HuH-7.5 (cell line): ENCODE measurements at regions not wholly inside any gene's neighbourhood (a gene's known extent, or its start where the extent isn't known, plus 50 kb on each side); places are given as distances from the start of the nearest gene placed in this dataset.
"Not testable (repeated sequence)": the region's sequence is repeated elsewhere in the genome, so short reads cannot be mapped to it uniquely, and the experiment has no call there.

Experiments
- DNase-seq: peaks from one replicate; pipeline ENCODE4 v3.0.0; 2011; ENCODE audit warnings: low spot score

DNA sequence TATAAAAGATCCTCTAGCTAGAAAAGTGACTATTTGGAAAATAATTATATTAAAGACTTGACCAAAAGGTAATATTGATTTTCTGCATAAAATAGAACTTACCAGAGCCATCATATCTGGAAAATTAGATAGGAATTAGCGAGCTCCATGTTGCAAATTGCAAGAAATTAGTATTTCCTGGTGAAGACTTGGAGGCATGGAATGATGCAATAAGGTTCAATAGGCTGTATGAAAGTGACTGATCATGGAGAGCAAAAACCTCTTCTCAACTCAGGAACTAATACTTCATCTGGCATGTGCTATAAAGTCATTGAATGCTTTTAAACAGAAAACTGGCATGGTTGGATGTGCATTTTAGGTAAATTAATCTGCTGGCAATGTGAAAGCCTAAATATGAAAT lies 66.3 kb upstream of the UFM1 start:
- DNase-seq, result no peak

DNA sequence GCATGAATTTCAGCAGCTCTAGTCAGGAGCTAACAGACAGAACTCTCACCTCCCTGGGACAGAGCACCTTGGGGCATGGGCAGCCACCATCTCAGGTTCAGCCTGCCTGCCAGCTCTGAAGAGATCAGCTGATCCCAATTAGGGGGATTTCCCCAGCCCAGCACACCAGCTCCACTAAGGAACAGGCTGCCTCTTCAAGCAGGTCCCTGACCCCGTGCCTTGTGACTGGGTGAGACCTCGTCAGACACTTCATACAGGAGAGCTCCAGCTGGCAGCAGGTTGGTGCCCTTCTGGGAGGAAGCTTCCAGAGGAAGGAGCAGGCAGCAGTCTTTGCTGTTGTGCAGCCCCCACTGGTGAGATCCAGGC lies 84.5 kb upstream of the UFM1 start:
- no peak for DNase-seq

DNA sequence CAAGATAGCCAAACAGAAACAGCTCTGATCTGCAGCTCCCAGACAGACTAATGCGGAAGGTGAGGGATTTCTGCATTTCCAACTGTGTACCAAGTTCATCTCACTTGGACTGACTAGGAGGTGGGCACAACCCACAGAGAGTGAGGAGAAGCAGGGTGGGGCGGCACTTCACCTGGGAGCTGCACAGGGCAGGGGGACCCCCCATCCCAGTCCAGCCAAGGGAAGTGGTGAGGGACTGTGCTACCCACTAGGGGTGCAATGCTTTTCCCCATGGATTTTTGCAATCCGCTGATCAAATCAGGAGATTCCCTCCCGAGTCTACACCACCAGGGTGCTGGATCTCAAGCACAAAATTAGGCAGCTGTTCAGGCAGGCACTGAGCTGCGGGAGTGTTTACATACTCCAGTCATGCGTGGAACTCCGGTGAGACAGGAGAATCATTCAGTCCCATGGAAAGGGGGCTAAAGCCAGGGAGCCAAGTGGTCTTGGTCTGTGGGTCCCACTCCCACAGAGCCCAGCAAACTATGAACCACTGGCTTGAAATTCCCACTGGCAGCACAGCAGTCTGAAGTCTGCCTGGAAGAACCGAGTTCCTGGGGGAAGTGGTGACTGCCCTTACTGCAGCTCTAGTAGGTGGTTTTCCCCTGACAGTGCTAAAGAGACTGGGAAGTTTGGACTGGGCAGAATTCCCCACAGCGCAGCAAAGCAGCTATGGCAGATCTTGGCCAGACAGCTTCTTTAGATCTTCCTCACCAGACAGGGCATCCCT lies 85.1 kb upstream of the UFM1 start:
- no peak for DNase-seq

DNA sequence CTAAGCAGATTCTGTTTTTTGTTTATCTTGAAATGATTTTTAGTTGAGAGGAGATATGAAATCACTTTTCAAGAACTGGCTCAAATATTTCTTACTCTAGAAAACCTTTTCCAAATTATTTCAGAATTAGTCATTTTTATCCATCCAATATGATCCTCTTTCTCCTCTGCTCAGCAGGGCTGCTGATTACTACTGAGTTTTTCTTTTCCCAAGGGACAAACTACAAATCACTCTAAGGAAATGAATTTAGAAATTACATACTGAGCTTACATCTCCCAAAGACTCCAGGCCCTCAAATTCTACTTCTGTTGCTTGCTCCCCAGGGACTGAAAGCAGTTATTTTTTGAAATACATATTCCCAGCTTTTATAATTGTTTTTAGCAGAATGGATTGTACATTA lies 87.4 kb upstream of the UFM1 start:
- DNase-seq, result no peak

DNA sequence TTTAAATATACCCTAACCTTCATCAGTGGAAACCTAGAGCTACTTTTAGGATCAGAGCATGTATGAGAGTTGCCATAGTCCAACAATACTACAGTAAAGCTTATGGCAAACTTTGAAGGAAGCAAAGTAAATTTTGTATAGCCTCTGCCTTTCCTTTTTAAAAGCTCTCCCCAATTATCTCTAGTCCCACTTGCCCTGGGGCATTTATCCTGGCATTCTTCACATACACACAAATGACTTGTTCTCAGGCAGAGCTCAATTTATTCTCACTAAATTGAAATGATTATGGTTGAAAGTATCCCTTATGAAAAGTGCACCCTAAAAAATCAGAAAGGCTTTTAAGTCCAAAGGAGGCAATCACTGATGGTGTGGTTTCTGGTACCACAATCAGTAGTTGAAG lies 94.1 kb upstream of the UFM1 start:
- no peak for DNase-seq

DNA sequence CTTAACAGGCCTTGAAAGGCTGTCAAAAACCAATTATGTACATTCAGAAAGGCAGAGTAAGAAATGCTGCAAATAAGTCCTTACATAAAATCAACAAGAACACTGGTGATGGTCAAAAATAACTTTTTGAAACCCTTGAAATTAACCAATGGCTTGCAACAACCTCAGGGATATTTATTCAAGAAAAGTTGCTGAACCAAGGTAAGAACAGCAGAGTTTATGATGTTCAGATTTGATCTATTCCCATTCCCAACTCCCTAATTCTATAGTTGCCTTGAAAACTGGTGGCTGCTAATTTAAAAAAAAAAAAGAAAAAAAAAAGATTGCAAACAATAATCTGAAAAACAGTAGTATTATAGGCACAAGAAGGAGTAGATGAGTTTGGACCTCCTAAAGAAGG lies 109.8 kb upstream of the UFM1 start:
- no peak for DNase-seq

DNA sequence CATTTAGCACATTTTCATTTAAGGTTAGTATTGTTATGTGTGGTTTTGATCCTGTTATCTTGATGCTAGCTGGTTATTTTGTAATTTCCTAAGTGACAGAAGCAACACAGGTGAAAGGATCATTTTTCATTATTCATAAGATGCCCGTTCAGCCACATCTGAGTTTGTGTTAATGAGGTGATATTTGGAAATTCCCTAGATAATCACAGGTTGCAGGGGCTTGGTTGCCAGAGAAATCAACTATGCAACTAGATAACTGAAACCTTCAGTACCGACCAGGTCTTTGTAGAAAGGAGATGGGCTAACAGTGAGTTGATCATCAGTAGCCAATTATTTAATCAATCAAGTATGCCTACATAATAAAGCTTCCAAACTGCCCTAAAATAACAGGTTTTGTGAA lies 121.3 kb upstream of the UFM1 start:
- DNase-seq, result no peak

DNA sequence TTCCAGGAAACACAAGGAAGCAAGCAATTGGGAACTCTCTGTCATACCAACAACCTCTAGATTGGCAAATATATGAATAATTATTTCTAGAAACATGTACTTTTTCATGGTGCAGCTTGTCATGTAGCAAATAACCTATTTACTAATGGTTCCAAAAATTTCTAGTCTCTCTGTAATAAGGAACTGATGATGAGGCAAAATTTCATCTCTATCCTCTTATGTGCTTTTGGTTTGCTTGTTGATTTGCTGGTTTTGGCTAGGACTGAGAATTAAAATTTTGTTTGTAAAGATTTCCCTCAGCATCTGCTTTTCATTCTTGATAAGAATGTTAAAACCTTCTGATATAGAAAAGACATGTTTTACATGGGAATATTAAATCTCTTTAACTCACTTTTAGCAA lies 123.2 kb upstream of the UFM1 start:
- no peak for DNase-seq

DNA sequence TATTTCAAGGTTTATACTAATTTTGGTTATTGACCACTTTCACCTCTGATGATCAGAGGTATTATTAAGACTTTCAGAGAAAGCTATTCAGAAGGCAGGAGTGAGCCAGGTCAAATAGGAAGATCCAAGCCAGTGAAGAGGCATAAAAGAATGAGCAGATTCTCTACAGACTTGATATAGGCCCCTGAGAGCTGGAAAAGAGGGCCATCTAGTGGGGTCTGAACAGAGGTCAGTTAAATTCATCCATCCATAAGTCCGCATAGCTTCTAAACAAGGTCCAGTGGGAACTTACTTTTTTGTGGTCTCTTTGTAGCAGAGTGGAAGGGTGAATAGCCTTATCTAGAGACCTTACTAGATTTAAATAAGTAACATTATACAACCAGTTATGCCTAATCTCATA lies 126.6 kb upstream of the UFM1 start:
- DNase-seq, result no peak

DNA sequence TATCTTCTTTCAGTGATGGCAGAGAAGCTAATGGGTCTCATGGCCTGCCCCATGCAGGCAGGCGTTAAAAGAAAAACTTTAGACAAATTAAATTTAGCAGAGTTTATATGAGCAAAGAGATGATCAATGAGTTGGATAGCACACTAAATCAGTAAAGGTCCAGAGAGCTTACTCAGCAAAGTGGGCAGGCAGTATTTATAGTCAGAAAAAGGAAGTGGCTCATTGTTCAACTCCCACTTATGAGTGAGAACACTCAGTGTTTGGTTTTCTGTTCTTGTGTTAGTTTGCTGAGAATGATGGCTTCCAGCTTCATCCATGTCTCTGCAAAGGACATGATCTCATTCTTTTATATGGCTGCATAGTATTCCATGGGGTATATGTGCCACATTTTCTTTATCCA lies 128.5 kb upstream of the UFM1 start:
- not testable (repeated sequence) for DNase-seq

DNA sequence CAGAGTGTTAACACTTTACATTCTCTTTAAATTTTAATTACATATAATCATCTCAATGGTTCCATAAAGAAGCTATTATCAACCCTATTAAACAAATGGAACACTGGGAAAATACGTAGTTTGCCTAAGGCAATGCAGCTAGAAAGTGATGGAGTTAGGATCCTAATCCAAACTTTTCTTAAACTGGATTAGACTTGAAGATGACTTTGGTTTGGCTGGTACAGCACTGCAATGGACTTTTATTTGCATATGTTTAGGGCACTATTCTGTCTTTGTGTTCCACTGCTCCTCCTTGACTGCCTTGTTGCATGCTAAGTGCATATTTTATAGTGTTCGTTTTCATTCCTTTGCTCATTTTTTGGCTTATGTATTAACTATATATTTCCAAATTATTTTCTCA lies 133.5 kb upstream of the UFM1 start:
- no peak for DNase-seq

DNA sequence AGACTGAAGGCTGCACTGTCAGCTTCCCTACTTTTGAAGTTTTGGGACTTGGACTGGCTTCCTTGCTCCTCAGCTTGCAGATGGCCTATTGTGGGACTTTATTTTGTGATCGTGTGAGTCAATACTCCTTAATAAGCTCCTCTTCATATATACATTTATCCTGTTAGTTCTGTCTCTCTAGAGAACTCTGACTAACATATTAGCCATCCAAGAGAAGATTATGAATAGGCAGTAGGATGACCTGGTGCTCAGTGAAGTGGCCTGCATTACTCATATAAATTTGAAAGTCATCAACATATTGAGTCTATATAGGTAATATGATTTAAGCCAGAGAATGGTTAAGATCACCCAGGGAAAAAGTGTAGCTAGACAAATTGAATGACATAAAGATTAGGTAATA lies 136.3 kb upstream of the UFM1 start:
- DNase-seq, result no peak

DNA sequence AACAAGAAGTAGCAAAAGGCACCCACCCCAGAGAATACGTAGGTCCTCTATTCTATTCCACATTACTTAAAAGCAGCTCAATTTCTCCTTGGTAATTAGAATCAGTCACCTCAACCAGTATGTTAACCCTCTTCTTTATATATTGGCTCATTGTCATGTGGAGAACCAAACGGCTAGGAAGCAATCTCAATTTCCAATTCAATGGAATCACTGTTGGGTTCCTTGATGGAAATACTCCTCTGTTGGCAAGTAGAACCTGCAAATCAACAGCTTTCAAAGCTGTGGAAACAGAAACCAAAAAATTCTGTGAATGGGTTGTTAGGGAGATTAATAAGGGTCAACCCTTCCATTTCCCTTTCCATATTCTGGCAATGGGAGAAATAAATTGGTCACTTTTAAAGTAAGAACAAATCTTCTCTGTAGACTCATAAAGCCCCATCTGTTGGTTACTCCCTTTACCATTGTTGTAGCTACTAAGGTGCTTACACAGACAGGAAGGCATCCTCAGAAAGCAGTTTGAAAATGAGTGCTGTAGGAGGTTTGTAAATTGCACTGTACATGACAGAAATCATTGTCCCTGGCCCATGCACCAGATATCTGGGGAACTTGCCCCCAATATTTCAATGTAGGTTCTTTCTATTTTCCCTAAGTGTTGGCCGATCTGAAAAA lies 138.6 kb upstream of the UFM1 start:
- DNase-seq, result no peak

DNA sequence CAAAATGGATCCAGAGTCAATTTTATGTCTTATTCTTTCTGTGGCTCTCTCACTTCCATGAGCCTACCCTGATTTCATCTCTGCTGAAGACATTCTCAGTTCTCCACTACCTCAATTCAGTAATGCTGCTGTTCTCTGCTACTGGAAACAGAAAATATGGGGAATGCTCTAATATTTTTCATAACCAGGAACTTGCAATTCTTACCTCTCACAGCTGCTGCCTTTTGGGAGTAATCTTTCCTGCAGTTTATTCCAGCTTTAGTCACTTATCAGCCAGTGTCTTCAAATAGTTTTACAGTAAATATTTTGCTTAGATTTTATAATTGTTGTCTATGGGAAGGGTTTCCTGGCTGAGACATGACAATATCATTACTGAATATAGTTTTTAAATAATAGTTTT lies 145.1 kb upstream of the UFM1 start:
- DNase-seq, result no peak

DNA sequence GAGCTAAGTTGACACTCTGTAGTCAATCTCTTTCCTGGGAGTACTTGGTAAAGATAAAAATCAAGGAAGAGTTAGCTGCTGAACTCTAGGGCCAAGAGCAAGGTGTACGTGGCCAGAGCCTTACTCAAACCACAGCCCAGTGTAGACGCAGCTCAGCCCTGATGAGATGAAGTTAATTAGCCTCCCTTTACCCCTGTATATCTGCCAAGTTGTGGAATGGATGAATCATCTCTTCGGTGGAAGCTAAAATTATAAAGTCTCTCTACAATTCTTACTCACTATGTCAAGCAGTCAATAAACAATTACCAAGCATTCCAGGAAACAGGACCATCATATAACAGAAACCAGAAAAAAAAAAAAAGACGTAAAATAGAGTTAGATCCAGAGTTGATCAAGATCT lies 146.9 kb upstream of the UFM1 start:
- no peak for DNase-seq

DNA sequence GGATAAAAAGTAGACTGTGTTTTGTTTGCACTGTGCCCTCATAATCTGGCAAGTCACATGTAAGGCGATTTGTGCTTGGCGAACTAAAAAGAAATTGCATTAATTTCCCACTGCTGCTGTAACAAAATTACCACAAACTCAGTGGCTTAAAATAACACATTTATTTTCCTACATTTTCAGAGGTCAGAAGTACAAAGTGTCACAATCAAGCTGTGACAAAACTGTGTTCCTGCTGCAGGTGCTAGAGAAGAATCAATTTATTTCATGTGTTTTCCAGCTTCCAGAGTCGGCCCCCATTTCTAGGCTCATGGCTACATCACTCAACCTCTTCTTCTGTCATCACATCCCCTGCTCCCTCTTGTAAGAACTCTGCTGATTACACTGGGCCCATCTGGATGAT lies 158.6 kb upstream of the UFM1 start:
- DNase-seq, result no peak

DNA sequence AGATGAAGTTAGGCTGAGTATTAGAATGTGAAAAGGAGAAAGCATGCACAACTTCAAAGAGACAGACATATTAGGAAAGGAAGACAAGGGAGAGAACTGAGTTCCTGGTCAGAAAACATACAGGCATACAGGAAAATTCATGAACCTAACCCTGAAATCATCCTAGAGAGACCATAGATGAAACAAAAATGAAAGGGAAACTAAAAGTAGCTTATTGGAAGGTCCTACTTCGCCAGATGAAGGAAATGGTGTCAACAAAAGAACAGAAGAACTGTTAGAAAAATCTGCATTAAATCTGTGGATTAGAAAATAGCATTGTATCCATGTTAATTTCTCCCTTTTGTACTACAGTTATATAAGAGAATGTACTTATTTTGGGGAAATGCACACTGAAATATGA lies 169.0 kb upstream of the UFM1 start:
- no peak for DNase-seq

DNA sequence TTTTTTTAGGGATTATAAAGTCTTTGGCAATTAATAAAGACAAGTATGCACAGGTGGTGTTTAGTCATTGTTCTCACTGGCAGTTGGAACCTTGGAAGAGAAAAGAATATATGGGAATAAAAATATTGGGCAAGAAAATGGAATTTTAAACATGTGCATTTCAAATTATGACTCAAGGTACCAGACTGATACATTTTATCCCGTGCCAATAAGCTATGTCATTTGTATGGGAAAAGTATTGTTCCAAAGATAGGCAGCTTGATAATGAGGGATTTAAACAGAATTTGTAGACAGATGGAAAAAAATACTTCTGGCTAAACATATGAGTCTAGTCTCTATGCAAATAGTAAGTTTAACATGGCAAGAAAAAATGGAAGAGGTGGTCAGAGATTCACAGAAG lies 169.5 kb upstream of the UFM1 start:
- no peak for DNase-seq

DNA sequence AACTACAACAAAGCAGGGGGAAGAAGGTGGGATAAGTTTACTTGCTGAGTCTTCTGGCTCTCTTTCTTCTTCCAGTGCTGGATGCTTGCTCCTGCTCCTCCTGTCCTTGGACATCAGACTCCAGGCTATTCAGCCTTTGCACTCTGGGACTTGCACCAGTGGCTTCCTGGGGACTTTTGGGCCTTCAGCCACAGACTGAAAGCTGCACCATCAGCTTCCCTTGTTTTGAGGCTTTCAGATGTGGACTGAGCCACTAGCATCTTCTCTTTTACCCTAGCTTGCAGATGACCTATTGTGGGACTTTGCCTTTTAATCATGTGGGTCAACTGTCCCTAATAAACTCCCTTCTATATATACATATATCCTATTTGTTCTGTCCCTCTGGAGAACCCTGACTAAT lies 173.0 kb upstream of the UFM1 start:
- DNase-seq, result no peak

DNA sequence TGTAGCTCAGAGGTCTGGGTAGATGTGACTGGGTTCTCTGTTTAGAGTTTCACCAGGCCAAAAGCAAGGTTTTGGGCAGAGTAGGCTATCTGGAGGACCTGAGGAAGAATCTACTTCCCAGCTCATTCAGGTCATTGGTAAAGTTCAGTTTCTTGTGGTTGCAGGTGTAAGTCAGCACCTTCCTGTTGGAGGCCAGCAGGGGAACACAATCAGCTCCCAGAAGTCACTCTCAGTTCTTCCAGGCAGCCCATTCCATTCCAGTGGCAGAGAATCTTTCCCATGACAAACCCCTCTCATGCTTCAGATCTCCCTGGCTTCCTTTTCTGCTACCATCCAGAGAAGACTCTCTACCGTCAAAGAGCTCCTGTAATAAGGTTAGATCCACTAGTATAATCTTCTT lies 176.2 kb upstream of the UFM1 start:
- no peak for DNase-seq

DNA sequence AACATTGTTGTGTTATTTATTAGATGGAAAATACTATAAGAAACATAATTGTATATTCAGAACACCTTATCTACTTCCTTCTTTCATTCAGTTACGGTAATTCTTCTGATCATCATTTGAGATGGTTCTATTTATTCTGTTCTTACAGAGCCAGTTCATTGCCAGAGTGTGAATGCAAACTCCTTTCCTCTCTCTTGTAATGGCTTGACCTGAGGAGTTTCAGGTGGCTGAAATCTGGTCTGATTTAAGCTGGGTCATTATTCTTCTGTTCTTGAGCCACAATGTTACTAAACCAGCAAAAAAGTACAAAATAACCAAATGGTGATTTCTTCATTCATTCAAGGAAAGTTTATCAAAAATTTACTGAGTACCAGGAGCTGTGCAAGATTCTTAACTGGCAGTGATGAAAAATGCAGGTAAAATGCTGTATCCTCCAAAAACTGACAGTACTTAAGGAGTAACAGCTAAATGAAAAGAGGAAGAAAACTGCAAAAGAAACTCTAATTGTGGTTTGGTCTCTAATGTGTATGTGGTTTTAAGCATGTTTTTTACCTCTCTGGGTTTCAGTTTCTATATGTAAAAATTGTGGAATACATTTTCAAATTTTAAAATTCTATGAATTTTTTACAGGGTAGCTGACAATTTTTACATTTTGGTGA lies 182.4 kb upstream of the UFM1 start:
- DNase-seq, result no peak

DNA sequence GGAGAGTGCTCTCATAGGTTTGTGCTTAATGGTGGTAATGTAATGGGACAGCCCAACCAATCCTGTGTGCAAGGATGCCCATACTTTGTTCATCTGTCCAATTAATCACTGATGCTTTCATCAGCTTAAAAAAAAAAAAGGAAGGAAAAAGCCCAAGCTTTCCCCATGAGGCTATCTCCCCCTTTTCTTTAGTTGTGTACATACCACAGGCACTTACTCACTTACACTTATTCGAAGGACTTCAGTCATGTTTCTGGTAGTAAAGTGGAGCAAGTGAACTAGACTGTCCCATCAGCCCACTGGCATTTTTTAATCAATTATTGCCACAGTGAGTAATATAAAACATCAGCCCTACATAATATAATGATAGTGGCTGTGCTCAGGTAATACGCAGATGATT lies 183.5 kb upstream of the UFM1 start:
- DNase-seq, result no peak

DNA sequence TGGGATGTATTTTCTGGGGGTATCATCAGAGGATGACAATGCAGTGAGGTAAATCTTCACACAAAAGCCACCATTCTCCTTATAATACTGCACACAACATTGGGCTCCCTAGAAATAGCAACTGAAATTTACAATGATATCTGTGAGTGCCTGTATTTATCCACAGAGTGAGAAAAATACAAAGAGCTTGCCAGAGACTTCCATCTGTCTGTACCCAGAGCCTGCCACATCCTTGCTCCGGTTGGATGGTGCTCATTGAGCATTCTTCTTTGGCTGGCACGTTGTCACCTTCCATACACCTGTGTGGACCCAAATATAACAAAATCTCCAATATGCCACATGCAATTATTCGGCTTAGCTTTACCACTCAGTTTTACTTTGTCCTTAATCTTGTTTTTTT lies 189.5 kb upstream of the UFM1 start:
- no peak for DNase-seq

DNA sequence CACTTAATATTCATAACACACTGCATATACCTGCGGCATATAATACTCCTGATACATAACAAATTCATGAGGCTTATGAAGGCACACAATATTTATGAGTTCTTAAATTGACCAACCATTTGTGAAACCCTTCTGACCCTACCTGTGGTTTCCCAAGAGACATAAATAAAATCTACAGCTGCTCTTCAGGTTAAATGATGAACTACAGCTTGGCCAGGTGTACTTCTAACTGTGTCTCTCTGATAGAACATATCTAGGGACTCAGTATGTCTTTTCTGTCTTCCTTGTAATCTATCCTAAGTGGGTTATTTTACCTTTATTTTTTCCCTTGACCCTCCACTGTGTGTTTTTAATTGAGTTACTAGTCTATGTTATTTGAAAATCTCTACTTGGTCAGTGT lies 189.9 kb upstream of the UFM1 start:
- DNase-seq, result no peak
